ENCODE measurements at regions not wholly inside any gene's neighbourhood (a gene's known extent, or its start where the extent isn't known, plus 50 kb on each side); places are given as distances from the start of the nearest gene placed in this dataset.
"Not testable (repeated sequence)": the region's sequence is repeated elsewhere in the genome, so short reads cannot be mapped to it uniquely, and the experiment has no call there.

DNA sequence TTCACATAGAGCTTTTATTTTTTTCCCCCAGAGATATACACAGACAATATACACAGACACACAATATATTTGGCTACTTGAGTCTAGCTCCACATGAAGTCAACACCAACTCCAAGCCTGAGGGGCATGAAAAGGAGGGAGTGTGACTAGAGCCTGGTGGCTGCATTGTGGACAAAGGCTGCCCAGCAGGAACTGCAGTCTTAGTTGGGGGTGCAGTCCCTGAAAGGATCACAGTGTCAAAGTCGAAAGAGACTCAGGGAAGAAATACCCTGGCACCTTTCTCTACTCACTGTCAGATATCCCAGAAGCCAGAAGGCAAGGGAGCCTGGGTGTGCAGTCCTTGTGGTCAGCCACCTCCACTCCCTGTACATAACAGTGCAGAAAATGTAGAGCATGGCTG, 231.6 kb upstream of the RPS23 start:
- Histone ChIP-seq H3K9me3 (ENCODE audit: control insufficient read depth, insufficient read depth, low read length) (no peaks in the 10 kb centered on the region), H3K36me3 (ENCODE audit: insufficient read depth, low read length) (no peaks in the 10 kb centered on the region), H3K9ac (ENCODE audit: low read depth, low read length) (no peak overlapping the region), H3K4me1 (ENCODE audit: insufficient read depth, low read length) (peaks cover 3% of the 10 kb centered on the region; the same call in 1 of the 2 replicates)

DNA sequence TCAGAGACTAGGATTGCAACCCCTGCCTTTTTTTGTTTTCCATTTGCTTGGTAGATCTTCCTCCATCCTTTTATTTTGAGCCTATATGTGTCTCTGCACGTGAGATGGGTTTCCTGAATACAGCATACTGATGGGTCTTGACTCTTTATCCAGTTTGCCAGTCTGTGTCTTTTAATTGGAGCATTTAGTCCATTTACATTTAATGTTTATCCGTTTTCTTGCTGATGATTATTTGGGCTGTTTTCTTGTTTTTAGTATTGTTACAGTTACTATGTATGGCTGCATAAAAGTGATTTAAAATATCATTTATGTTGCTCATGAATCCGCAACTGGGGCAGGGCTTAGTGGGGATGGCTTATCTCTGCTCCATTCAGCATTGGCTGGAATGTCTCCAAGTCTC, 228.2 kb upstream of the RPS23 start:
- H3K9me3 ChIP-seq (ENCODE audit: control insufficient read depth, insufficient read depth, low read length), result not testable (repeated sequence)

DNA sequence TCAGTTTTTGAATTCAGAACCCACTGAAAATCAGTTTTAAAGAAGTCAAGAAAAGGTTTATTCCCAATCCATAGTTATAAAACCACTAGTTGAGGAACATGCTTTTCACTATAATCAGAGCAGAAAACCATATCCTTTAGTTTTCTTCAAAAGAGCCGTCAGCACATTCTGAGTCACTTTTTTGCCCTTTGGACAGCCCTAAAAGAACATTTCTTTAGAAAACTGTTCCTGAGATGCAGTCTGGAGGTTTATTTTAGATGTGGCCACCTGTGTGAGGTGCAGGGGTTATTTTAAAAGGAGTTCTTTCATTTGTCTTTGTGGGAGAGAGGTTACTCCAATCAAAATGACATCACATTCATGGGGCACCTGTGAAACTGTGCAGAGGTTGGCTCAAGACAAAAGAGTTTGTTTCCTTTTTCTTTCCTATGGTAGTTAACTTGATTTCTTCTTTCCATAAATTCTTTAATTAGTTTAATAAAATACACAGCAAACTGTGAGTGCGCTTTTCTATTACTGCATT, 221.6 kb upstream of the RPS23 start:
- H3K9ac ChIP-seq (ENCODE audit: low read depth, low read length), result no peak overlapping the region
- H3K36me3 ChIP-seq (ENCODE audit: insufficient read depth, low read length), result no peaks in the 10 kb centered on the region
- no peaks in the 10 kb centered on the region for H3K9me3 ChIP-seq (ENCODE audit: control insufficient read depth, insufficient read depth, low read length)
- no peaks in the 10 kb centered on the region for H3K4me1 ChIP-seq (ENCODE audit: insufficient read depth, low read length)

More for the DNA sequence above, 228.2 kb upstream of the RPS23 start:
- H3K9ac ChIP-seq (ENCODE audit: low read depth, low read length); H3K4me1 ChIP-seq (ENCODE audit: insufficient read depth, low read length); H3K36me3 ChIP-seq (ENCODE audit: insufficient read depth, low read length): not testable (repeated sequence)

DNA sequence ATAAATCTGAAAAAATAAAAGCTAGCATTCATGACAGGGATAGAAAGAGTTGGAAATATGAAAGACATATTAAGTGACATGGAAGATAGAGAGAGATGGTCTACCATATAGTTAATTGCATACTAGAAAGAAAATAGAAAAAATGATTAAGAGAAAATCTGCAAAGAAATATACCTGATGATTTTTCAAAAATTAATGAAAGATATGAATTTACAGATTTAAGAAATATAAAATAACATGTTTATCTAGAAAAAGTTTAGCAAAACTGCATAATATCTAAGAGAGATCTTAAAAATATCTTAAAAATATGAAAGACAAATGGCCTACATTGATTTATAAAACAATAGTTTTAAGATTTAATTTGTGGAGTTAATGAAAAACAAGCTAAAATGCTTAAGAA, 219.1 kb upstream of the RPS23 start:
- H3K4me1 ChIP-seq (ENCODE audit: insufficient read depth, low read length), result no peaks in the 10 kb centered on the region
- H3K9me3 ChIP-seq (ENCODE audit: control insufficient read depth, insufficient read depth, low read length), result no peaks in the 10 kb centered on the region
- no peaks in the 10 kb centered on the region for H3K36me3 ChIP-seq (ENCODE audit: insufficient read depth, low read length)
- H3K9ac ChIP-seq (ENCODE audit: low read depth, low read length), result no peak overlapping the region

DNA sequence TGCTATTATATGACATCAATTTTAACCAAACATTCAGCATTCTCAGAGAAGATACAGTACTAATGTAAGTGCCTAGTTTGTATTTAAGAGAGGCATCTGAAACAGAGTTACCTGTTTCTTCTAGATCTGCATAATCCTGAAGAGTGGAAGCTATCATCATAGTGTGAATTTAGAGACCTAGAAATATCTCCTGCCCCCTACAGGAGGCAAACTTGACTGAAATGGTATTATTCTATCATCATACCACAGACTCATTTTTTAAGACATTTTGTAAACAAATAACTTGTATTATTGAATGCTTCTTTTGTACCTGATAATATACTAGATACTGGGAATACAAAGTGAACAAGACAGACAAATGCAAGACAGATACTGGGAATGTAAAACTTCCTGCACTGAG, 216.8 kb upstream of the RPS23 start:
- Histone ChIP-seq H3K4me1 (ENCODE audit: insufficient read depth, low read length) (no peaks in the 10 kb centered on the region), H3K9ac (ENCODE audit: low read depth, low read length) (no peak overlapping the region), H3K9me3 (ENCODE audit: control insufficient read depth, insufficient read depth, low read length) (no peaks in the 10 kb centered on the region), H3K36me3 (ENCODE audit: insufficient read depth, low read length) (no peaks in the 10 kb centered on the region)

DNA sequence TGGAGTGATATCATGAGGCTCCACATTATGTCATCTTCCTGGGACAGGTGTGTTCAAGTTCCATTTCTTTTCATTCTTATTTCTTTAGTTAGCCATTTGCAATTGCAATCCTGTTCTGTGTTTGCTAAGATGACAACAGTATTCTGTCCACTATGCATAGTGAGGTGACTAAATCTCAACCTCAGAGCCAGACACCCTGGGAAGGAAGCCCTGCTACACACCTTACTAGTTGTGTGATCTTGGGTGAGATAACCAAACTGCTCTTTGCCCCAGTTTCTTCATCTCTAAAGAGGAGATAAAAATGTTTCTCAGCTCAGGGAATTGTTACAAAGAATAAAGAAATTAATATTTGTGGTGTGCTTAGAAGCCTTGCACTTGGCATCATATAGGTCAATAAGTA, 215.1 kb upstream of the RPS23 start:
- H3K9me3 ChIP-seq (ENCODE audit: control insufficient read depth, insufficient read depth, low read length), result no peaks in the 10 kb centered on the region
- H3K36me3 ChIP-seq (ENCODE audit: insufficient read depth, low read length), result no peaks in the 10 kb centered on the region
- H3K4me1 ChIP-seq (ENCODE audit: insufficient read depth, low read length), result no peaks in the 10 kb centered on the region
- no peak overlapping the region for H3K9ac ChIP-seq (ENCODE audit: low read depth, low read length)

DNA sequence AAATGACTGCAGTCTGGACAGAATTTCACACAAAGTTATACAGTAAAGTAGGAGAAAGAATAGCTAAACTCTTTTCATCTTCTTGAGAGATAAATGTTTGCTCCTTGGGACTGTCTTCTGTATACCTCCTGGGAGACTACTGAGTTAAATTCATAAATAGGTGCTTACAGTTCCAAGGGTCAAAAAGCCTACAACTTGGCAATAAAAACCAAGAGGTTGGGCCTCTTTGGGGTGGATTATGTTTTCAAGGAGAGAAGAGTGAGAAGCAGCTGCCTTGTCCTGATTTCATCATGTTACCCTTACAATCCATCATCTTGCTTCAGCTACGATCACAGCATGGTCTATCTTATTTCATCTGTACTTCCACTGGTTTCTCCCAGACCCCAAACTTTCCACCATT, 213.2 kb upstream of the RPS23 start:
- Histone ChIP-seq H3K9me3 (ENCODE audit: control insufficient read depth, insufficient read depth, low read length) (no peaks in the 10 kb centered on the region), H3K4me1 (ENCODE audit: insufficient read depth, low read length) (no peaks in the 10 kb centered on the region), H3K9ac (ENCODE audit: low read depth, low read length) (no peak overlapping the region), H3K36me3 (ENCODE audit: insufficient read depth, low read length) (no peaks in the 10 kb centered on the region)

DNA sequence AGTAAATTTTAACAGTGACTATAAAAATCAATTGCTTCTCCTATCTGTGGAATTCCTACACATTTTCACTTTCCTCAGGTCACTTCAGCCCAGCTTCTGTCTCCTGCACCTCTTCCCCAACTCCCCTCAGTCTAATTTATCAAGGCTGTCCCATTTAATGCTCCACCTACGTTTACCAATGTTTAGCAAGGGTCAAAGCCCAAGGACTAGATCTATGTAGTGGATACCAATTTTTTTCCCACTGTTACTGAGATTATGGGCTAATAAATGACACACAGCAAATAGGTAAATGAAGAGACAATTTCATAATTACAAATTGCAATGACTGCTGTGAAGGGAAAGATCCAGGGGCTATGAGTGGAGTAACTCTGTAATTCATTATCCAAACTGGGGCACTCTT, 211.5 kb upstream of the RPS23 start:
- no peaks in the 10 kb centered on the region for H3K4me1 ChIP-seq (ENCODE audit: insufficient read depth, low read length)
- no peaks in the 10 kb centered on the region for H3K36me3 ChIP-seq (ENCODE audit: insufficient read depth, low read length)
- no peak overlapping the region for H3K9ac ChIP-seq (ENCODE audit: low read depth, low read length)
- no peaks in the 10 kb centered on the region for H3K9me3 ChIP-seq (ENCODE audit: control insufficient read depth, insufficient read depth, low read length)

DNA sequence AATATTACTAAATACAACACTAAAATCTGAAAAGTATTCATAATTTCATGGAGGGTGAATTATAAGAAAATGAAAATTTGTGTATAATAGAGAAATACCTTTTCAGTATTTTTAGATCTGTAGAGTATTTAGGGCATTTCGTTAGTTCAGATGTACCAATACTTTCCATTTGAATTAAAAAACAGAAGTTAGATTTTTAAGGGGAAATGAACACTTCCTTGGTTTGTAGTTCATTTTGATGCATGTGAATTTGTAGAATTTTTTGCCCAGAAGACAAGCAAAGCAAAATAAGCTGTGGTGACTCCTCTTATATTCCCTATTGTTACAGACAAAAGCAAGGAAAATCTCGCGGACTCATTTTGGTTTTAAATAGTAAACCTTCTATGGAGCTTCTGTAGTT, 209.0 kb upstream of the RPS23 start:
- H3K9ac ChIP-seq (ENCODE audit: low read depth, low read length), result no peak overlapping the region
- H3K4me1 ChIP-seq (ENCODE audit: insufficient read depth, low read length), result no peaks in the 10 kb centered on the region
- H3K36me3 ChIP-seq (ENCODE audit: insufficient read depth, low read length), result no peaks in the 10 kb centered on the region
- no peaks in the 10 kb centered on the region for H3K9me3 ChIP-seq (ENCODE audit: control insufficient read depth, insufficient read depth, low read length)

DNA sequence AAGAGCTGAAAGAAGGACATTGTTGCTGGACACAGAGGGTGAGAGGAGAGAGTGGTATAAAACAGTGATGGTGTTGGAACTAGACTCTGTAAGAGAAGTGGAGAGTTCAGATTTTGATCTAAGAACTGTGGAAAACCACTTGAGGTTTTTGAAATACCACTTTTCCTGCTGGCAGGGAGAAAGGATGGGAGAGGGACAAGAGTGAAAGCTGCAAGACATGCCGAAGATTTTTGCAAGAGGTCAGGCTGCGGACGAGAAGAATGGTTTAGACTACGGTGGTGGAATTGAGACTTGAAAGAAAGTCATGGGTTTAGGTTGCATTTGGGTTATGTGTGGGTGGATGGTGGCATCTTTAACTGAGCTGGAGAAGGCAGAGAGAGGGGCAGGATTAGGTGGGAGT, 202.2 kb upstream of the RPS23 start:
- H3K9me3 ChIP-seq (ENCODE audit: control insufficient read depth, insufficient read depth, low read length), result no peaks in the 10 kb centered on the region
- no peak overlapping the region for H3K9ac ChIP-seq (ENCODE audit: low read depth, low read length)
- H3K36me3 ChIP-seq (ENCODE audit: insufficient read depth, low read length), result no peaks in the 10 kb centered on the region
- no peaks in the 10 kb centered on the region for H3K4me1 ChIP-seq (ENCODE audit: insufficient read depth, low read length)

DNA sequence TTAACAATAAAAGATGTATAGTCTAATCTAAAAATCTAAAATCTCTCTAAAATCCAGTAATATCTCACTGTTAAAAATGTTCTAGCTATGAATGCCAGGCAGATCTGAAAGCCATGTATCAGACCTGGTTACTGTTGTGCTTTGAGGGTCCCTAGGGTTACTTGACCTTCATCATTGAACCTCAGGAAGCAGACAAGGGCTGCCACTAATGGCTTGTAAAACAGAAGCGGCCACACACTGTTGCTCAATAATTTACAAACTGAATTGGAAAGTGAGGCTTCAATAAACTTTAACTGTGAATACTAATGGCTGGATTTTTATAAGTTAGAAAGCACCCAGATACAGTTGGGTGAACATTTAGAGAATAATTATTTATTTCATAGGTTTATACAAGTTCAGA, 198.0 kb upstream of the RPS23 start:
- no peaks in the 10 kb centered on the region for H3K9me3 ChIP-seq (ENCODE audit: control insufficient read depth, insufficient read depth, low read length)
- H3K36me3 ChIP-seq (ENCODE audit: insufficient read depth, low read length), result no peaks in the 10 kb centered on the region
- H3K9ac ChIP-seq (ENCODE audit: low read depth, low read length), result no peak overlapping the region
- H3K4me1 ChIP-seq (ENCODE audit: insufficient read depth, low read length), result no peaks in the 10 kb centered on the region

DNA sequence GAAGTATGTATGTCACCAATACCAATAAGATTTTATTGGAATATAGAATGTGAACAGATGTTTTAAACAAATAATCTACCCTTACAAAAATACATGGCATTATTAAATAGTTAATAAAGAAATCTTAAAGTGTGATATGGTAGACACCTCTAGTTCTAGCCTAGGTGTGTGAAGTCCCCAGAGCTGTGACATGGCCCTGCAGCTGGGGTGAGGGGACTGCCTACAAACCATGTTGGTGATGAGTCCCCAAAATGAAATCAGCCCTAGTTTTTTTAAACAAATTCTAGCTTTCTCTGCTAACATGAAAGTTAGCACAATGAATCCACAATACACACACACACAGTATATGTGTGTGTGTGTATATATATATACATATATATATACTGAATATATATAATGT, 195.1 kb upstream of the RPS23 start:
- Histone ChIP-seq H3K9me3 (ENCODE audit: control insufficient read depth, insufficient read depth, low read length) (no peaks in the 10 kb centered on the region), H3K9ac (ENCODE audit: low read depth, low read length) (no peak overlapping the region), H3K36me3 (ENCODE audit: insufficient read depth, low read length) (no peaks in the 10 kb centered on the region), H3K4me1 (ENCODE audit: insufficient read depth, low read length) (no peaks in the 10 kb centered on the region)

DNA sequence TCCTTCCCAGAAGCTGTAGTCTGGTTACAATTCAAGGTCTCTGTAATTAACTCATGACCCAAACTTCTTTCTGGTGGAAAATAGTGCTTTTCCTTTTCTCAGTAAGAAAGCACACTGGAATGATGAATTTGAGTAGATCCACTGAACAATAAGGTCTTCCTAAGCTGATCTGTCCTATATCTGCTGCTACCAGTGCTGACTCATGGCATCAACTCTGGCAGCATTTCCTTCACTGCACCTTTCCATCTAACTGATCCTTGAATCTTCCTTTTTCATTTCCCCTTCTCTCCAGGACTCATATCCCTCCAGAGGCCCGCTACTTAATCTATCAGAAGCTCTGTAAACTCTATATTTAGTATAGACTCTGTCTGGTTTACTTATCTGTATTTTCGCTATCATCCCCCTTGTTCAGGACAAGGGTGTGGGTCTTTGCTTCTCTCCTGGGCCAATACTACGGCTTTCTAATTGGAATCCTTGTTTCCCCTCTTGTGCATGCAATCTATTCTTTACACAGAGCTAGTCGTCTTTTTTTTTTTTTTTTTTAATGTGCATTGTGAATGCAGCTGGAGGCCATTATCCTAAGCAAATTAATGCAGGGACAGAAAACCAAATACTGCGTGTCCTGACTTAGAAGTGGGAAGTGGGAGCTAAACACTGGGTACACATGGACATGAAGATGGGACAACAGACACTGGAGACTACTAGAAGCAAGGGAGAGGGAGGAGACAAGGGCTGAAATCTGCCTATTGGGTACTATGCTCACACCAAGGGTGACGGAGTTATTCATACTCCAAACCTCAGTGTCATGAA, 192.2 kb upstream of the RPS23 start:
- H3K4me1 ChIP-seq (ENCODE audit: insufficient read depth, low read length), result no peaks in the 10 kb centered on the region
- no peaks in the 10 kb centered on the region for H3K36me3 ChIP-seq (ENCODE audit: insufficient read depth, low read length)

DNA sequence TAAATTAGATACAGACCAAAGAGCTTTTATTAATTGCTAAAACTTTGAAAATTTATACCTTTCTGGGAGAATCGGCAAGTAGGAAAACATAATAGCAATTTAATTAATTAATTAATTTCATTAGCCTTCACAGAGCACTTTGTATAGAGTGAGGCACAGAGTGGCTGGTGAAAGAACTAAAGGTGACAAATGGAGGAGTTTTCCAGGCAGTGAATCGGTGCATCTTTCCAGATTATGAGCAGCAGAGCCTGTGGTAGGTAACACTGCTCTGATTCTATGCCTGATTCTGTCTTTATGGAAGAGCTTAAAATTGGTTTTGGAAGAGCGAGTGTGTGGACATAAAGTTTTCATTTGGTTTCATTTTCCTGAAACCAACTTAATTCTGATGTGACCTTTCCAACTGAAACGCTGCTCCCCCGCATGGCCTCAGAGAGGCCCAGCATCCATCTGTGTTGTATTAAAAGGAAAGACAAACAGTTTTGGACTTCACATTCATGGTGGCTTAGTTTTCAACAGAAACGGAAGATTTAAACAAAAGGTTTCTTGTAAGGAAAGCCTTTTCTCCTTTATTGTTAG, 188.9 kb upstream of the RPS23 start:
- Histone ChIP-seq H3K9me3 (ENCODE audit: control insufficient read depth, insufficient read depth, low read length) (no peaks in the 10 kb centered on the region), H3K36me3 (ENCODE audit: insufficient read depth, low read length) (no peaks in the 10 kb centered on the region), H3K4me1 (ENCODE audit: insufficient read depth, low read length) (no peaks in the 10 kb centered on the region), H3K9ac (ENCODE audit: low read depth, low read length) (no peak overlapping the region)

More for the DNA sequence above, 192.2 kb upstream of the RPS23 start:
- Histone ChIP-seq H3K9me3 (ENCODE audit: control insufficient read depth, insufficient read depth, low read length) (no peaks in the 10 kb centered on the region), H3K9ac (ENCODE audit: low read depth, low read length) (no peak overlapping the region)

DNA sequence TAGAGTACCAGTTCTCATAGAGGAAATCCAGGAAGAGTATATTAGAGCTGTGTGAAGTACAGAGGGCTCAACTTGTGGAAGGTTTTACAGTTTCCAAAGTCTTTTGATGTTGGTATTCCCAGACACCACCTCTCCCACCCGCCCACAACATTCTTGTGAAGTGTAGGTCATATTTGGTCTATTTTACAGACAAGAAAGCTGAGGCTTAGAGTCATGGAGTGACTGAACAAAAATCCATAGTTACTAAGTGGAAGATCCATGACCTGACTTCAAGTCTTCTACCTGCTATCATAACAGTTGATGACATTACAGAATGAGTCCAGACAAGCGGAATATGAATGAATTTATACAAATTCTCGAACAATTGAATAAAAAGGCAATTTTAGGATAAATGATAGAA, 187.1 kb upstream of the RPS23 start:
- H3K9ac ChIP-seq (ENCODE audit: low read depth, low read length), result no peak overlapping the region
- no peaks in the 10 kb centered on the region for H3K9me3 ChIP-seq (ENCODE audit: control insufficient read depth, insufficient read depth, low read length)
- no peaks in the 10 kb centered on the region for H3K4me1 ChIP-seq (ENCODE audit: insufficient read depth, low read length)
- no peaks in the 10 kb centered on the region for H3K36me3 ChIP-seq (ENCODE audit: insufficient read depth, low read length)

Data from ES-I3 (cell line).